WTC11 (cell line): ENCODE measurements at regions not wholly inside any gene's neighbourhood (a gene's known extent, or its start where the extent isn't known, plus 50 kb on each side); places are given as distances from the start of the nearest gene placed in this dataset.

Source experiments
- ATAC-seq: fragments of 200-7000 bp; cut with Tn5 transposase; 2 replicates; pipeline ENCODE4 v1.10.0; 2021; ENCODE audit warnings: mild to moderate bottlenecking, moderate library complexity
- CTCF ChIA-PET: fragments of 300-600 bp; sonication (Branson Sonifier 250); formaldehyde crosslinking; loops from one replicate; lab custom pipeline; 2021; ENCODE audit warnings: antibody characterized with exemption; lab: Charles Lee
- POLR2A ChIA-PET: fragments of 350-600 bp; sonication (Branson Sonifier 250); formaldehyde crosslinking; loops from one replicate; lab custom pipeline; 2021; ENCODE audit warnings: antibody characterized with exemption; lab: Charles Lee
- DNase-seq: peaks from one replicate; pipeline ENCODE4 v3.0.0; 2021; ENCODE audit warnings: low spot score
- H3K27ac Mint-ChIP-seq: 2 replicates; pipeline ENCODE4 v1.8.0; 2021; ENCODE audit warnings: mixed read lengths
- H3K27me3 Mint-ChIP-seq: 2 replicates; pipeline ENCODE4 v1.8.0; 2021; ENCODE audit warnings: low read depth, mild to moderate bottlenecking, moderate library complexity, mixed read lengths
- H3K36me3 Mint-ChIP-seq: 2 replicates; pipeline ENCODE4 v1.8.0; 2021; ENCODE audit warnings: mixed read lengths
- H3K4me1 Mint-ChIP-seq: 2 replicates; pipeline ENCODE4 v1.8.0; 2022; ENCODE audit warnings: mixed read lengths
- H3K4me3 Mint-ChIP-seq: 2 replicates; pipeline ENCODE4 v1.8.0; 2021; ENCODE audit warnings: mild to moderate bottlenecking, moderate library complexity, mixed read lengths
- H3K9me3 Mint-ChIP-seq: 2 replicates; pipeline ENCODE4 v1.8.0; 2021; ENCODE audit warnings: mixed read lengths
- CBFB ChIP-seq: sonication (generic); formaldehyde crosslinking; IDR thresholded peaks from 2 replicates; pipeline ENCODE4 v1.8.1; 2022; ENCODE audit warnings: mild to moderate bottlenecking, low read depth, missing genetic modification reagents
- E2F5 ChIP-seq: sonication (generic); formaldehyde crosslinking; IDR thresholded peaks from 2 replicates; pipeline ENCODE4 v1.8.1; 2022; ENCODE audit warnings: mild to moderate bottlenecking, moderate library complexity, missing genetic modification reagents
- ELF4 ChIP-seq: sonication (generic); formaldehyde crosslinking; IDR thresholded peaks from 2 replicates; pipeline ENCODE4 v1.8.1; 2022; ENCODE audit warnings: low read depth, mild to moderate bottlenecking, moderate library complexity, missing genetic modification reagents
- JUN ChIP-seq: sonication (generic); formaldehyde crosslinking; IDR thresholded peaks from 2 replicates; pipeline ENCODE4 v1.8.0; 2023; ENCODE audit warnings: mild to moderate bottlenecking, missing genetic modification reagents
- NFE2L1 ChIP-seq: sonication (generic); formaldehyde crosslinking; IDR thresholded peaks from 2 replicates; pipeline ENCODE4 v1.8.1; 2023; ENCODE audit warnings: missing genetic modification reagents
- OVOL2 ChIP-seq: fragments of 250-450 bp; sonication (Bioruptor Pico); IDR thresholded peaks from 2 replicates; pipeline ENCODE4 v1.9.0; 2021; ENCODE audit warnings: mild to moderate bottlenecking, borderline replicate concordance
- PRDM15 ChIP-seq: sonication (generic); formaldehyde crosslinking; IDR thresholded peaks from 2 replicates; pipeline ENCODE4 v1.8.0; 2022; ENCODE audit warnings: missing genetic modification reagents
- TEAD1 ChIP-seq: sonication (generic); formaldehyde crosslinking; IDR thresholded peaks from 2 replicates; pipeline ENCODE4 v1.8.0; 2022; ENCODE audit warnings: mild to moderate bottlenecking, missing genetic modification reagents
- ZBTB43 ChIP-seq: sonication (generic); formaldehyde crosslinking; IDR thresholded peaks from 2 replicates; pipeline ENCODE4 v1.8.1; 2023; ENCODE audit warnings: mild to moderate bottlenecking, missing genetic modification reagents
- ZNF138 ChIP-seq: sonication (generic); formaldehyde crosslinking; conservative IDR thresholded peaks from 2 replicates; pipeline ENCODE4 v1.8.1; 2022; ENCODE audit warnings: mild to moderate bottlenecking, moderate library complexity, missing genetic modification reagents
- ZNF232 ChIP-seq: sonication (generic); formaldehyde crosslinking; IDR thresholded peaks from 2 replicates; pipeline ENCODE4 v1.8.0; 2022; ENCODE audit warnings: mild to moderate bottlenecking, missing genetic modification reagents
- ZSCAN18 ChIP-seq: fragments of 250-450 bp; sonication (Bioruptor Pico); IDR thresholded peaks from 2 replicates; pipeline ENCODE4 v2.1.2; 2022; ENCODE audit warnings: mild to moderate bottlenecking, moderate library complexity
- TF ChIP-seq, protein P1 (sequence below): sonication (generic); formaldehyde crosslinking; IDR thresholded peaks from 2 replicates; pipeline ENCODE4 v1.8.1; 2022; ENCODE audit warnings: missing genetic modification reagents, borderline replicate concordance
- TF ChIP-seq, protein P2 (sequence below): sonication (generic); formaldehyde crosslinking; IDR thresholded peaks from 2 replicates; pipeline ENCODE4 v1.8.1; 2023; ENCODE audit warnings: mild to moderate bottlenecking, missing genetic modification reagents, moderate library complexity
- TF ChIP-seq, protein P3 (sequence below): sonication (generic); formaldehyde crosslinking; IDR thresholded peaks from 2 replicates; pipeline ENCODE4 v1.8.1; 2023; ENCODE audit warnings: mild to moderate bottlenecking, moderate library complexity, missing genetic modification reagents
- TF ChIP-seq, protein P4 (sequence below): sonication (generic); formaldehyde crosslinking; IDR thresholded peaks from 2 replicates; pipeline ENCODE4 v1.8.1; 2023; ENCODE audit warnings: mild to moderate bottlenecking, missing genetic modification reagents, moderate library complexity
- TF ChIP-seq, protein P5 (sequence below): sonication (generic); formaldehyde crosslinking; IDR thresholded peaks from 2 replicates; pipeline ENCODE4 v1.8.0; 2022; ENCODE audit warnings: mild to moderate bottlenecking, missing genetic modification reagents

- no peak for TF ChIP-seq JUN (CRISPR knock-in tag)
- TF ChIP-seq CBFB (CRISPR knock-in tag) = no peak
- TF ChIP-seq, protein P1, sequence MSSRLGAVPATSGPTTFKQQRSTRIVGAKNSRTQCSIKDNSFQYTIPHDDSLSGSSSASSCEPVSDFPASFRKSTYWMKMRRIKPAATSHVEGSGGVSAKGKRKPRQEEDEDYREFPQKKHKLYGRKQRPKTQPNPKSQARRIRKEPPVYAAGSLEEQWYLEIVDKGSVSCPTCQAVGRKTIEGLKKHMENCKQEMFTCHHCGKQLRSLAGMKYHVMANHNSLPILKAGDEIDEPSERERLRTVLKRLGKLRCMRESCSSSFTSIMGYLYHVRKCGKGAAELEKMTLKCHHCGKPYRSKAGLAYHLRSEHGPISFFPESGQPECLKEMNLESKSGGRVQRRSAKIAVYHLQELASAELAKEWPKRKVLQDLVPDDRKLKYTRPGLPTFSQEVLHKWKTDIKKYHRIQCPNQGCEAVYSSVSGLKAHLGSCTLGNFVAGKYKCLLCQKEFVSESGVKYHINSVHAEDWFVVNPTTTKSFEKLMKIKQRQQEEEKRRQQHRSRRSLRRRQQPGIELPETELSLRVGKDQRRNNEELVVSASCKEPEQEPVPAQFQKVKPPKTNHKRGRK (CRISPR knock-in tag) = no peak
- no peak for TF ChIP-seq OVOL2 (CRISPR knock-in tag)
- TF ChIP-seq, all 79 proteins: peak for 0
- DNase-seq (no peak), ATAC-seq (no peak)
- Mint-ChIP-seq H3K4me1 (no peaks in the 10 kb centered on the region), H3K9me3 (peaks cover 61% of the 10 kb centered on the region), H3K36me3 (peaks cover 53% of the 10 kb centered on the region), H3K27me3 (peaks cover 3% of the 10 kb centered on the region; the same call in 1 of the 2 replicates), H3K27ac (no peak overlapping the region), H3K4me3 (no peak overlapping the region)
- POLR2A ChIA-PET = no interaction called here
- CTCF ChIA-PET = no interaction called here
Measured at GRCh38 chr2:5479265-5479928, 212.8 kb upstream of the SOX11 start.

DNA sequence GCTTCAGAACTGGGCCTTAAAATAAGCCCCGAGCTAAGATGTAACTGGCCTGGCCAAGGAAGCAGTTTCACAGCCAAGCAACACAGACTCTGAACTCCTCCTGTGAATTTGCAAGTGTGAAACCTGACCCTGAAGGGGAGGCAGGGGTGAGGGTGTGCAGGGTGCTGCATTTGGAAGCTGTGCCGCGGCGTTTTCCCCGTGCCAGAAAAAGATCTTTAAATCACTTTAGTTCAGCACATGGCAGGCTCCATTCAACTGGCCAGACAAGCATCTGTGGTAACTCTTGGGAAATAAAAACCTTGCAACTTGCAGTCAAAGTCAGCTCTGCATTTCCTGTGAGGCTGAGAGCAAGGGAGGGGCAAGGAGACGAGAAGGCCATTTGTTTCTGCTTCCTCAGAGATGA, 209.3 kb upstream of the SOX11 start:
- peaks cover 71% of the 10 kb centered on the region for H3K9me3 Mint-ChIP-seq
- DNase-seq = no peak
- TF ChIP-seq ELF4 (CRISPR knock-in tag) (no peak), TEAD1 (no peak), ZSCAN18 (CRISPR knock-in tag) (no peak), CBFB (CRISPR knock-in tag) (no peak), ZNF232 (CRISPR knock-in tag) (no peak), E2F5 (no peak), ZNF138 (CRISPR knock-in tag) (no peak), PRDM15 (no peak), ZBTB43 (no peak), NFE2L1 (CRISPR knock-in tag) (no peak)
- TF ChIP-seq, protein P2, sequence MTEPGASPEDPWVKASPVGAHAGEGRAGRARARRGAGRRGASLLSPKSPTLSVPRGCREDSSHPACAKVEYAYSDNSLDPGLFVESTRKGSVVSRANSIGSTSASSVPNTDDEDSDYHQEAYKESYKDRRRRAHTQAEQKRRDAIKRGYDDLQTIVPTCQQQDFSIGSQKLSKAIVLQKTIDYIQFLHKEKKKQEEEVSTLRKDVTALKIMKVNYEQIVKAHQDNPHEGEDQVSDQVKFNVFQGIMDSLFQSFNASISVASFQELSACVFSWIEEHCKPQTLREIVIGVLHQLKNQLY (CRISPR knock-in tag) = no peak
- TF ChIP-seq, protein P3, sequence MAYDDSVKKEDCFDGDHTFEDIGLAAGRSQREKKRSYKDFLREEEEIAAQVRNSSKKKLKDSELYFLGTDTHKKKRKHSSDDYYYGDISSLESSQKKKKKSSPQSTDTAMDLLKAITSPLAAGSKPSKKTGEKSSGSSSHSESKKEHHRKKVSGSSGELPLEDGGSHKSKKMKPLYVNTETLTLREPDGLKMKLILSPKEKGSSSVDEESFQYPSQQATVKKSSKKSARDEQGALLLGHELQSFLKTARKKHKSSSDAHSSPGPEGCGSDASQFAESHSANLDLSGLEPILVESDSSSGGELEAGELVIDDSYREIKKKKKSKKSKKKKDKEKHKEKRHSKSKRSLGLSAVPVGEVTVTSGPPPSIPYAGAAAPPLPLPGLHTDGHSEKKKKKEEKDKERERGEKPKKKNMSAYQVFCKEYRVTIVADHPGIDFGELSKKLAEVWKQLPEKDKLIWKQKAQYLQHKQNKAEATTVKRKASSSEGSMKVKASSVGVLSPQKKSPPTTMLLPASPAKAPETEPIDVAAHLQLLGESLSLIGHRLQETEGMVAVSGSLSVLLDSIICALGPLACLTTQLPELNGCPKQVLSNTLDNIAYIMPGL = no peak
- TF ChIP-seq, protein P1 (CRISPR knock-in tag) = no peak
- TF ChIP-seq, protein P4, sequence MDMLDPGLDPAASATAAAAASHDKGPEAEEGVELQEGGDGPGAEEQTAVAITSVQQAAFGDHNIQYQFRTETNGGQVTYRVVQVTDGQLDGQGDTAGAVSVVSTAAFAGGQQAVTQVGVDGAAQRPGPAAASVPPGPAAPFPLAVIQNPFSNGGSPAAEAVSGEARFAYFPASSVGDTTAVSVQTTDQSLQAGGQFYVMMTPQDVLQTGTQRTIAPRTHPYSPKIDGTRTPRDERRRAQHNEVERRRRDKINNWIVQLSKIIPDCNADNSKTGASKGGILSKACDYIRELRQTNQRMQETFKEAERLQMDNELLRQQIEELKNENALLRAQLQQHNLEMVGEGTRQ (CRISPR knock-in tag) = no peak
- TF ChIP-seq, protein P5, sequence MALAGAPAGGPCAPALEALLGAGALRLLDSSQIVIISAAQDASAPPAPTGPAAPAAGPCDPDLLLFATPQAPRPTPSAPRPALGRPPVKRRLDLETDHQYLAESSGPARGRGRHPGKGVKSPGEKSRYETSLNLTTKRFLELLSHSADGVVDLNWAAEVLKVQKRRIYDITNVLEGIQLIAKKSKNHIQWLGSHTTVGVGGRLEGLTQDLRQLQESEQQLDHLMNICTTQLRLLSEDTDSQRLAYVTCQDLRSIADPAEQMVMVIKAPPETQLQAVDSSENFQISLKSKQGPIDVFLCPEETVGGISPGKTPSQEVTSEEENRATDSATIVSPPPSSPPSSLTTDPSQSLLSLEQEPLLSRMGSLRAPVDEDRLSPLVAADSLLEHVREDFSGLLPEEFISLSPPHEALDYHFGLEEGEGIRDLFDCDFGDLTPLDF (CRISPR knock-in tag) = no peak
- TF ChIP-seq, all 79 proteins: peak for 0
- POLR2A ChIA-PET = no interaction called here
- no peak overlapping the region for H3K4me3 Mint-ChIP-seq
- ATAC-seq = no peak
- no peak overlapping the region for H3K27ac Mint-ChIP-seq
- H3K4me1 Mint-ChIP-seq = no peaks in the 10 kb centered on the region
- H3K36me3 Mint-ChIP-seq = peaks cover 56% of the 10 kb centered on the region
- CTCF ChIA-PET = no interaction called here
- no peaks in the 10 kb centered on the region; the same call in 1 of the 2 replicates for H3K27me3 Mint-ChIP-seq
